ENCODE measurements at regions not wholly inside any gene's neighbourhood (a gene's known extent, or its start where the extent isn't known, plus 50 kb on each side); places are given as distances from the start of the nearest gene placed in this dataset.
"Not testable (repeated sequence)": the region's sequence is repeated elsewhere in the genome, so short reads cannot be mapped to it uniquely, and the experiment has no call there.

- DNase-seq, result no peak
Observed at GRCh38 chr12:84480803-84481202, 431.8 kb downstream of the SLC6A15 start.

- DNase-seq, result no peak
Observed at GRCh38 chr12:84470361-84470760, 442.2 kb downstream of the SLC6A15 start.

GRCh38 chr12:84464616-84465015 lies 448.0 kb downstream of the SLC6A15 start:
- DNase-seq, result no peak

GRCh38 chr12:84463741-84464495 lies 448.7 kb downstream of the SLC6A15 start:
- DNase-seq, result no peak

GRCh38 chr12:84455598-84455997 lies 457.0 kb downstream of the SLC6A15 start:
- DNase-seq, result no peak

- DNase-seq, result not testable (repeated sequence)
Observed at GRCh38 chr12:84446478-84446877, 466.1 kb downstream of the SLC6A15 start.

- DNase-seq, result no peak
Observed at GRCh38 chr12:84436134-84436533, 476.5 kb downstream of the SLC6A15 start.

- DNase-seq, result no peak
Observed at GRCh38 chr12:84435682-84436081, 476.9 kb downstream of the SLC6A15 start.

GRCh38 chr12:84422340-84422739 lies 490.3 kb downstream of the SLC6A15 start:
- no peak for DNase-seq

GRCh38 chr12:84421103-84421502 lies 491.5 kb downstream of the SLC6A15 start:
- no peak for DNase-seq

GRCh38 chr12:84416626-84417025 lies 496.0 kb downstream of the SLC6A15 start:
- DNase-seq, result no peak

GRCh38 chr12:84415946-84416345 lies 496.7 kb downstream of the SLC6A15 start:
- DNase-seq, result no peak

- DNase-seq, result no peak
Observed at GRCh38 chr12:84413656-84414055, 498.9 kb downstream of the SLC6A15 start.

GRCh38 chr12:84412226-84412625 lies 500.4 kb downstream of the SLC6A15 start:
- no peak for DNase-seq

GRCh38 chr12:84411031-84411430 lies 501.6 kb downstream of the SLC6A15 start:
- DNase-seq, result no peak

- no peak for DNase-seq
Observed at GRCh38 chr12:84408936-84409335, 503.7 kb downstream of the SLC6A15 start.

- DNase-seq, result not testable (repeated sequence)
Observed at GRCh38 chr12:84406720-84407119, 505.9 kb downstream of the SLC6A15 start.

GRCh38 chr12:84397846-84398245 lies 514.8 kb downstream of the SLC6A15 start:
- no peak for DNase-seq

GRCh38 chr12:84397263-84397662 lies 515.3 kb downstream of the SLC6A15 start:
- no peak for DNase-seq

GRCh38 chr12:84391176-84391575 lies 521.4 kb downstream of the SLC6A15 start:
- not testable (repeated sequence) for DNase-seq

- no peak for DNase-seq
Observed at GRCh38 chr12:84384384-84384783, 528.2 kb downstream of the SLC6A15 start.

GRCh38 chr12:84382486-84382885 lies 530.1 kb downstream of the SLC6A15 start:
- not testable (repeated sequence) for DNase-seq

GRCh38 chr12:84376320-84376719 lies 536.3 kb downstream of the SLC6A15 start:
- DNase-seq, result no peak

- DNase-seq, result no peak
Observed at GRCh38 chr12:84375449-84376170, 537.0 kb downstream of the SLC6A15 start.

- no peak for DNase-seq
Observed at GRCh38 chr12:84362552-84362897, 550.1 kb downstream of the SLC6A15 start.

Data from CD4-positive, alpha-beta T cell treated with Interleukin-17A for 1 hour (primary cell).